HEK293T (cell line): ENCODE measurements at regions not wholly inside any gene's neighbourhood (a gene's known extent, or its start where the extent isn't known, plus 50 kb on each side); places are given as distances from the start of the nearest gene placed in this dataset.

Source experiments
- CTCF ChIA-PET: fragments of 350-600 bp; formaldehyde crosslinking; extraction: SDS; loops from one replicate; lab custom pipeline; 2021; ENCODE audit warnings: antibody characterized with exemption, inconsistent platforms; lab: Yijun Ruan, JAX
- POLR2A ChIA-PET: fragments of 350-600 bp; formaldehyde crosslinking; extraction: SDS; loops from one replicate; lab custom pipeline; 2020; ENCODE audit warnings: antibody characterized with exemption, inconsistent platforms; lab: Yijun Ruan, JAX
- DNase-seq: peaks from one replicate; pipeline ENCODE4 v3.0.0; 2012; ENCODE audit warnings: mixed read lengths; ENCODE audit errors: extremely low spot score
- ARNT ChIP-seq: fragments of 450-650 bp; IDR thresholded peaks from 2 replicates; pipeline ENCODE4 v1.6.1; 2017; ENCODE audit warnings: mild to moderate bottlenecking
- BHLHE40 ChIP-seq: fragments of 450-650 bp; IDR thresholded peaks from 2 replicates; pipeline ENCODE4 v1.6.1; 2016; ENCODE audit warnings: mild to moderate bottlenecking, moderate library complexity, borderline replicate concordance
- CTBP1 ChIP-seq: fragments of 450-650 bp; IDR thresholded peaks from 2 replicates; pipeline ENCODE4 v1.6.1; 2016; ENCODE audit warnings: borderline replicate concordance
- ELF4 ChIP-seq: fragments of 450-650 bp; IDR thresholded peaks from 2 replicates; pipeline ENCODE4 v1.6.1; 2017; ENCODE audit warnings: antibody characterized with exemption
- FOXA1 ChIP-seq: fragments of 450-650 bp; IDR thresholded peaks from 2 replicates; pipeline ENCODE4 v1.6.1; 2016; ENCODE audit warnings: mild to moderate bottlenecking
- FOXK2 ChIP-seq: fragments of 450-650 bp; IDR thresholded peaks from 2 replicates; pipeline ENCODE4 v1.6.1; 2016; ENCODE audit warnings: mild to moderate bottlenecking
- FOXM1 ChIP-seq: fragments of 450-650 bp; IDR thresholded peaks from 2 replicates; pipeline ENCODE4 v1.6.1; 2017; ENCODE audit warnings: mild to moderate bottlenecking, borderline replicate concordance
- HDGF ChIP-seq: fragments of 450-650 bp; IDR thresholded peaks from 2 replicates; pipeline ENCODE4 v1.6.1; 2017; ENCODE audit warnings: antibody characterized with exemption, borderline replicate concordance
- L3MBTL2 ChIP-seq: fragments of 450-650 bp; conservative IDR thresholded peaks from 2 replicates; pipeline ENCODE4 v1.6.1; 2016; ENCODE audit warnings: mild to moderate bottlenecking
- LEF1 ChIP-seq: fragments of 450-650 bp; IDR thresholded peaks from 2 replicates; pipeline ENCODE4 v1.6.1; 2017; ENCODE audit warnings: mild to moderate bottlenecking, borderline replicate concordance
- NFRKB ChIP-seq: fragments of 450-650 bp; IDR thresholded peaks from 2 replicates; pipeline ENCODE4 v1.6.1; 2016; ENCODE audit warnings: mild to moderate bottlenecking, moderate library complexity
- PKNOX1 ChIP-seq: fragments of 450-650 bp; IDR thresholded peaks from 2 replicates; pipeline ENCODE4 v1.6.1; 2016
- SP1 ChIP-seq: fragments of 450-650 bp; IDR thresholded peaks from 2 replicates; pipeline ENCODE4 v1.6.1; 2017
- SUZ12 ChIP-seq: fragments of 450-650 bp; IDR thresholded peaks from 2 replicates; pipeline ENCODE4 v1.6.1; 2016; ENCODE audit warnings: mild to moderate bottlenecking
- TARDBP ChIP-seq: fragments of 450-650 bp; IDR thresholded peaks from 2 replicates; pipeline ENCODE4 v1.6.1; 2016
- ZNF384 ChIP-seq: fragments of 450-650 bp; IDR thresholded peaks from 2 replicates; pipeline ENCODE4 v1.6.1; 2016

- DNase-seq: no peak
- ChIA-PET CTCF (no interaction called here), POLR2A (no interaction called here)
- TF ChIP-seq NFRKB: no peak
- no peak for TF ChIP-seq FOXA1
- TF ChIP-seq L3MBTL2: no peak
- no peak for TF ChIP-seq HDGF
- TF ChIP-seq BHLHE40: no peak
- TF ChIP-seq CTBP1: no peak
- TF ChIP-seq SUZ12: no peak
- TF ChIP-seq FOXM1: no peak
- TF ChIP-seq ELF4: no peak
- no peak for TF ChIP-seq ARNT
- TF ChIP-seq ZNF384: no peak
- TF ChIP-seq SP1: no peak
- no peak for TF ChIP-seq PKNOX1
- no peak for TF ChIP-seq TARDBP
- TF ChIP-seq LEF1: no peak
- no peak for TF ChIP-seq FOXK2
Observed at GRCh38 chr9:118640836-118641560, 728.2 kb downstream of the BRINP1 start.

- ChIA-PET CTCF (interaction anchor here (0.5 kb wide), 1 partner anchor 21 kb away, joined by 7 read pairs; no protein-coding TSS in a partner anchor), POLR2A (no interaction called here)
- TF ChIP-seq CTBP1: no peak
- no peak for TF ChIP-seq HDGF
- TF ChIP-seq FOXK2: no peak
- no peak for TF ChIP-seq ZNF384
- no peak for TF ChIP-seq SP1
- no peak for TF ChIP-seq NFRKB
- TF ChIP-seq FOXA1: no peak
- no peak for DNase-seq
Observed at GRCh38 chr9:118643118-118643517, 726.1 kb downstream of the BRINP1 start.

GRCh38 chr9:118644066-118644465 is 725.2 kb downstream of the BRINP1 start:
- CTCF ChIA-PET: no interaction called here
- no peak for DNase-seq
- POLR2A ChIA-PET: no interaction called here
- no peak for TF ChIP-seq L3MBTL2
- no peak for TF ChIP-seq CTBP1
- TF ChIP-seq LEF1: no peak
- no peak for TF ChIP-seq NFRKB

GRCh38 chr9:118647331-118647730 is 721.9 kb downstream of the BRINP1 start:
- POLR2A ChIA-PET: no interaction called here
- DNase-seq: no peak
- CTCF ChIA-PET: no interaction called here
- TF ChIP-seq FOXK2 (no peak), ZNF384 (no peak), L3MBTL2 (no peak), ELF4 (no peak), SUZ12 (no peak), HDGF (no peak), FOXA1 (no peak), SP1 (no peak), TARDBP (no peak), FOXM1 (no peak), BHLHE40 (no peak), CTBP1 (no peak), PKNOX1 (no peak)

- POLR2A ChIA-PET: no interaction called here
- CTCF ChIA-PET: no interaction called here
- DNase-seq: no peak
- no peak for TF ChIP-seq NFRKB
- TF ChIP-seq L3MBTL2: no peak
Observed at GRCh38 chr9:118650417-118650816, 718.8 kb downstream of the BRINP1 start.

DNA sequence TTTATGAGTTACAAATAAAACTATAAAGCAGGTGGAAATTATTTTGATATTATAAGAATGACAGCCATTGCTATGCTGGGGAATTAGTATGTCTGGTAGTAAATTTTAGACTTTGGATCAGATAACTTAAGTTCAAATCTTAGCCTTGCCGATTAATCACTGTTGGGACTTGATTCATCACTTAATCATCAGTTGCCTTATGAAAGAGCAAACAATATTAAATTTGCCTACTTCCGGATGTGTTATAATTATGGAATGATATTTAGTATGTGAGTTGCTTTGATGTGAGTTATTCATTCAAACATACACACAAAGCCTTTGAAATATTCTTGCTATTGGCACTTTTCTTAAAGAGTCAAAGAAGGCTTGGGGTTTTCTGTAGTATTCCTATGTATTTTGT is 717.7 kb downstream of the BRINP1 start:
- no peak for DNase-seq
- ChIA-PET POLR2A (no interaction called here), CTCF (no interaction called here)
- TF ChIP-seq L3MBTL2: no peak
- no peak for TF ChIP-seq FOXA1
- TF ChIP-seq ARNT: no peak
- no peak for TF ChIP-seq BHLHE40
- no peak for TF ChIP-seq LEF1
- TF ChIP-seq PKNOX1: no peak
- TF ChIP-seq SP1: no peak
- no peak for TF ChIP-seq SUZ12
- no peak for TF ChIP-seq CTBP1
- no peak for TF ChIP-seq FOXK2
- no peak for TF ChIP-seq ELF4
- no peak for TF ChIP-seq HDGF
- TF ChIP-seq FOXM1: no peak
- no peak for TF ChIP-seq ZNF384
- no peak for TF ChIP-seq NFRKB
